Stomach (tissue), 8 donors: ENCODE measurements at regions not wholly inside any gene's neighbourhood (a gene's known extent, or its start where the extent isn't known, plus 50 kb on each side); places are given as distances from the start of the nearest gene placed in this dataset.

Source experiments
- DNase-seq, 2 donors: peaks; one replicate each; pipeline versions ENCODE4 v3.0.0 to v3.0.0-alpha.2; 2013 to 2019
- H3K27ac ChIP-seq, 5 donors: fragments of 200-600 bp in 4 of 5; sonication (generic) in 4 of 5; one replicate each; pipeline ENCODE4 v1.5.1; 2013 to 2019; ENCODE audit warnings: mild to moderate bottlenecking in 1 of 5, moderate library complexity in 1 of 5
- H3K27me3 ChIP-seq, 3 donors: fragments of 200-600 bp; sonication (generic); one replicate each; pipeline ENCODE4 v1.5.1; 2017 to 2019; ENCODE audit warnings: mixed run types in 1 of 3
- H3K36me3 ChIP-seq, 4 donors: fragments of 200-600 bp; sonication (generic); 1 replicate in 3 of 4; 2 replicates in 1 of 4; pipeline ENCODE4 v1.5.1; 2016 to 2019
- H3K4me1 ChIP-seq, 4 donors: fragments of 200-600 bp; sonication (generic); one replicate each; pipeline ENCODE4 v1.5.1; 2016 to 2019
- H3K4me3 ChIP-seq, 4 donors: fragments of 200-600 bp; sonication (generic) in 3 of 4; one replicate each; pipeline ENCODE4 v1.5.1; 2016 to 2019; ENCODE audit warnings: mild to moderate bottlenecking in 1 of 4
- H3K9me3 ChIP-seq, 4 donors: fragments of 200-600 bp; sonication (generic); one replicate each; pipeline ENCODE4 v1.5.1; 2016 to 2019
- CTCF ChIP-seq, 7 experiments: fragments of 450-650 bp in 4 of 7; fragments of 200-600 bp in 3 of 7; sonication (generic) in 3 of 7; IDR thresholded peaks; one replicate each; pipeline ENCODE4 v1.5.1; 2016 to 2019; ENCODE audit warnings: antibody characterized with exemption in 7 of 7, control low read depth in 2 of 7, mild to moderate bottlenecking in 1 of 7
- EP300 ChIP-seq: sonication (generic); formaldehyde crosslinking; IDR thresholded peaks from one replicate; pipeline ENCODE4 v1.6.1; 2017; ENCODE audit warnings: antibody characterized with exemption
- POLR2A ChIP-seq, 4 donors: fragments of 450-650 bp; IDR thresholded peaks; one replicate each; pipeline ENCODE4 v1.6.1; 2016; ENCODE audit warnings: antibody characterized with exemption in 4 of 4, control low read depth in 2 of 4, mild to moderate bottlenecking in 1 of 4, moderate library complexity in 1 of 4
- POLR2AphosphoS5 ChIP-seq, 3 donors: sonication (generic); formaldehyde crosslinking; IDR thresholded peaks; one replicate each; pipeline ENCODE4 v1.6.1; 2016; ENCODE audit warnings: antibody characterized with exemption in 3 of 3
- WGBS, 5 donors: extraction: QIAGEN DNeasy Blood & Tissue Kit in 3 of 5; methylation state at CpG; one replicate each; pipeline versions ENCODE4 v1.1.5 to v1.1.7; 2013 to 2018; 5-methylcytosine and 5-hydroxymethylcytosine counted together
- intact Hi-C: fragments of 100-400 bp; cut with DNase I; formaldehyde crosslinking; loops from one replicate; pipeline ENCODE4 v1.15.1; 2023; ENCODE audit warnings: low total_unique reads
- donor health status: healthy with polysubstance abuse.
- donor health status: Bipolar disorder and iron deficiency.
- donor health status: healthy.

- Histone ChIP-seq H3K36me3 (no peaks in the 10 kb centered on the region), H3K4me3 (no peak overlapping the region), H3K27ac (no peak overlapping the region), H3K27me3 (no peaks in the 10 kb centered on the region), H3K4me1 (no peaks in the 10 kb centered on the region), H3K9me3 (no peaks in the 10 kb centered on the region)
- intact Hi-C loops = no loop called here
- 34 to 43% (median 36%) methylated on average over 2 of the region's 2 CpGs for WGBS, 5 donors
- no peak for TF ChIP-seq EP300
- TF ChIP-seq POLR2A (IDR thresholded peaks at IDR 0.05) = no peak
- no peak for TF ChIP-seq CTCF (IDR thresholded peaks at IDR 0.05)
- TF ChIP-seq POLR2AphosphoS5 (IDR thresholded peaks at IDR 0.05) = no peak
- DNase-seq = no peak
Observed at GRCh38 chr12:42669553-42669952, 80.0 kb upstream of the PRICKLE1 start.

GRCh38 chr12:42666671-42667243 is 77.2 kb upstream of the PRICKLE1 start:
- H3K4me1 ChIP-seq = no peaks in the 10 kb centered on the region
- H3K9me3 ChIP-seq = no peaks in the 10 kb centered on the region
- no peaks in the 10 kb centered on the region for H3K36me3 ChIP-seq
- H3K27ac ChIP-seq = no peak overlapping the region
- peak; percentile 49 to 59 for DNase-seq
- WGBS, 5 donors = 26 to 41% (median 37%) methylated on average over 5 of the region's 5 CpGs
- intact Hi-C loops = no loop called here
- H3K27me3 ChIP-seq = no peaks in the 10 kb centered on the region
- no peak for TF ChIP-seq CTCF (IDR thresholded peaks at IDR 0.05)
- no peak for TF ChIP-seq POLR2AphosphoS5 (IDR thresholded peaks at IDR 0.05)
- H3K4me3 ChIP-seq = no peak overlapping the region

GRCh38 chr12:42663621-42664020 is 74.1 kb upstream of the PRICKLE1 start:
- intact Hi-C loops = no loop called here
- TF ChIP-seq EP300 = no peak
- no peak for TF ChIP-seq POLR2A (IDR thresholded peaks at IDR 0.05)
- no peak for TF ChIP-seq CTCF (IDR thresholded peaks at IDR 0.05)
- TF ChIP-seq POLR2AphosphoS5 (IDR thresholded peaks at IDR 0.05) = no peak
- no peaks in the 10 kb centered on the region for H3K27me3 ChIP-seq
- H3K4me3 ChIP-seq = no peak overlapping the region
- no peak for DNase-seq
- no peaks in the 10 kb centered on the region for H3K36me3 ChIP-seq
- no peak overlapping the region for H3K27ac ChIP-seq
- H3K4me1 ChIP-seq = no peaks in the 10 kb centered on the region
- WGBS, 5 donors = 67 to 80% (median 70%) methylated on average over 3 of the region's 3 CpGs
- H3K9me3 ChIP-seq = no peaks in the 10 kb centered on the region

DNA sequence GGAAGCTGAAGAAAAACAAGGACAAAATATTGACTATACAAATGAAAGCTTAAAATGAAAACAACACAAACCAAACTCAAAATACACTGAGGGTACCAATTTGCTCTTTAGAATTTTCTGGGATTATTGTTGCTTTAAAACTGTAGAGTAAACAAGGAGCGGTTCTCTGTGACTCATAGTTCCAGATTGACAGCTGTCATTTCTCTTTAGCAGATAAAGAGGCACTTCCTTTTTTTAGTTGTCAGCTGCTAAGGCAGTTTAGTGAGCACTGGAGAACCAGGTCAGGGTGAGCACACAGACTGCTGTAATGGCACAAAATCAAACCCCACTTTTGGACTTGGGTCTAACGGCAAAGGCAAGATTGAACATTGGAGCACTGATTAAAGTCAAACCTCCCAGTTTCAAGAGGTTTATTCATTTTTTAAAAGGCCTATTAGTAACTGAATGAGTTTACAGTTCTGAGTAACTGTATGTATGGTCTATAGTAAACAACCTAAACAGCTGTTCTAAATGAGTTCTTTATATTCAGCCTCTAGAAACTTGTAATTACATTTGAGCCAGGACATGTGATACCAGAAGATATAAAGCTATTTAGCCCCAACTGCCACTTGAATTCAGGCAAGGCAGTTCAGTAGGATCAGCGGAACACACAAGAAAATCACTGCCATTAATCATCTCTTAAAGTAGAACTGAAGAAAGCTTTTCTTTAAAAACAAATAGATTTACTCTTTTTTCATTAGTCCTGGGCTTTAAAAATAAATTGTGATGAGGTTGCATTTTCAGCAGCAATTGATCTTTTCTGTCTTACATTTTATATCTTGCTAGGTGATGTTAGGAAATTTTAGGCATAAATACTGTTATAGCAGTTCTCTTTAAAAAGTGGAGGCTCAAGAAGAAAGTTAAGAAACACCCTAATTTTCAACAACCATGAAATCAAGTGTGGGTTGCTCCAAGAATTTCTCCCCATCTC is 71.7 kb upstream of the PRICKLE1 start:
- Histone ChIP-seq H3K36me3 (no peaks in the 10 kb centered on the region), H3K27ac (no peak overlapping the region), H3K4me1 (no peaks in the 10 kb centered on the region), H3K27me3 (no peaks in the 10 kb centered on the region), H3K4me3 (no peak overlapping the region), H3K9me3 (no peaks in the 10 kb centered on the region)
- intact Hi-C loops = no loop called here
- DNase-seq = no peak
- no peak for TF ChIP-seq POLR2AphosphoS5 (IDR thresholded peaks at IDR 0.05)
- TF ChIP-seq CTCF (IDR thresholded peaks at IDR 0.05) = no peak
- no peak for TF ChIP-seq EP300
- no peak for TF ChIP-seq POLR2A (IDR thresholded peaks at IDR 0.05)
- 38 to 52% (median 44%) methylated on average over 3 of the region's 3 CpGs for WGBS, 5 donors
